SK-N-SH (cell line): ENCODE measurements at regions not wholly inside any gene's neighbourhood (a gene's known extent, or its start where the extent isn't known, plus 50 kb on each side); places are given as distances from the start of the nearest gene placed in this dataset.

Source experiments
- CTCF ChIA-PET: fragments of 300-600, 350-600 bp; formaldehyde crosslinking; extraction: SDS; loops from one replicate; lab custom pipeline; 2021; lab: Yijun Ruan, JAX
- POLR2A ChIA-PET: fragments of 350-600 bp; sonication (Branson Sonifier 250); formaldehyde crosslinking; extraction: SDS; loops from one replicate; lab custom pipeline; 2020; ENCODE audit warnings: antibody characterized with exemption, inconsistent platforms; lab: Yijun Ruan, JAX
- DNase-seq: peaks from one replicate; pipeline ENCODE4 v3.0.0; 2012
- H2AFZ ChIP-seq: fragments of 200-600 bp; sonication (generic); 2 replicates; pipeline ENCODE4 v1.8.1; 2016; ENCODE audit warnings: antibody characterized with exemption, mild to moderate bottlenecking, low read depth
- H3F3A ChIP-seq: fragments of 200-600 bp; sonication (generic); replicated peaks from 2 replicates; pipeline ENCODE3; 2016; ENCODE audit warnings: antibody characterized with exemption, mild to moderate bottlenecking; ENCODE audit not compliant: insufficient read depth
- H3K27ac ChIP-seq, 2 experiments: fragments of 200-500 bp in 1 of 2; fragments of 200-600 bp in 1 of 2; sonication (Bioruptor generic) in 1 of 2; sonication (generic), shearing (Covaris generic) in 1 of 2; 2 replicates each; pipeline versions ENCODE4 v1.5.1 to v1.6.1; 2014 to 2016; ENCODE audit warnings: low read depth in 2 of 2, inconsistent platforms in 1 of 2, low read length in 1 of 2, mild to moderate bottlenecking in 1 of 2, mixed read lengths in 1 of 2
- H3K27me3 ChIP-seq: fragments of 200-600 bp; sonication (generic), shearing (Covaris generic); 2 replicates; pipeline ENCODE4 v1.6.1; 2016; ENCODE audit warnings: mixed run types; ENCODE audit not compliant: insufficient read depth
- H3K36me3 ChIP-seq, 2 experiments: fragments of 200-500 bp in 1 of 2; fragments of 200-600 bp in 1 of 2; sonication (Bioruptor generic) in 1 of 2; sonication (generic) in 1 of 2; replicated peaks in 1 of 2; 2 replicates each; pipeline versions ENCODE3 to v1.5.1; 2014 to 2016; ENCODE audit warnings: low read length in 1 of 2, mild to moderate bottlenecking in 1 of 2; ENCODE audit not compliant: insufficient read depth in 2 of 2, control insufficient read depth in 1 of 2
- H3K4me1 ChIP-seq, 2 experiments: fragments of 200-500 bp in 1 of 2; fragments of 200-600 bp in 1 of 2; sonication (Bioruptor generic) in 1 of 2; sonication (generic), shearing (Covaris generic) in 1 of 2; 2 replicates each; pipeline versions ENCODE4 v1.5.1 to v1.6.1; 2014 to 2016; ENCODE audit warnings: low read depth in 1 of 2, low read length in 1 of 2, mixed run types in 1 of 2; ENCODE audit not compliant: insufficient read depth in 2 of 2, control insufficient read depth in 1 of 2
- H3K4me2 ChIP-seq: fragments of 200-600 bp; sonication (generic), shearing (Covaris generic); 2 replicates; pipeline ENCODE4 v1.6.1; 2017; ENCODE audit warnings: mixed run types
- H3K4me3 ChIP-seq, 2 experiments: fragments of 200-500 bp in 1 of 2; fragments of 200-600 bp in 1 of 2; sonication (Bioruptor generic) in 1 of 2; sonication (generic), shearing (Covaris generic) in 1 of 2; 2 replicates each; pipeline versions ENCODE4 v1.5.1 to v1.8.1; 2014 to 2016; ENCODE audit warnings: low read depth in 2 of 2, inconsistent platforms in 1 of 2, low read length in 1 of 2, mild to moderate bottlenecking in 1 of 2, mixed read lengths in 1 of 2, moderate library complexity in 1 of 2
- H3K79me2 ChIP-seq: fragments of 200-600 bp; sonication (generic); 2 replicates; pipeline ENCODE4 v1.8.1; 2017; ENCODE audit warnings: mild to moderate bottlenecking; ENCODE audit not compliant: insufficient read depth
- H3K9ac ChIP-seq: fragments of 200-600 bp; sonication (generic); 2 replicates; pipeline ENCODE4 v1.6.1; 2017; ENCODE audit warnings: mixed run types
- H3K9me2 ChIP-seq: fragments of 200-600 bp; sonication (generic); 2 replicates; pipeline ENCODE4 v1.6.1; 2017; ENCODE audit warnings: mixed run types
- H3K9me3 ChIP-seq: fragments of 200-600 bp; sonication (generic); 2 replicates; pipeline ENCODE4 v1.6.1; 2017; ENCODE audit warnings: mixed run types, mild to moderate bottlenecking, moderate library complexity
- H4K20me1 ChIP-seq: fragments of 200-600 bp; sonication (generic); 2 replicates; pipeline ENCODE4 v1.6.1; 2017; ENCODE audit warnings: mild to moderate bottlenecking, mixed run types; ENCODE audit not compliant: insufficient read depth
- ELF1 ChIP-seq: IDR thresholded peaks from 2 replicates; pipeline ENCODE4 v1.4.0; 2012
- EP300 ChIP-seq, 2 experiments: IDR thresholded peaks; 2 replicates each; pipeline versions ENCODE4 v1.4.0 to v1.6.1; 2012; ENCODE audit warnings: borderline replicate concordance in 1 of 2, low read depth in 1 of 2, low read length in 1 of 2
- EZH2phosphoT487 ChIP-seq: fragments of 200-600 bp; sonication (generic); IDR thresholded peaks from 2 replicates; pipeline ENCODE4 v1.6.1; 2017; ENCODE audit warnings: low read depth, mixed run types, mild to moderate bottlenecking, antibody characterized with exemption, moderate library complexity, borderline replicate concordance
- FOSL2 ChIP-seq: IDR thresholded peaks from 2 replicates; pipeline ENCODE4 v1.4.0; 2012; ENCODE audit warnings: low read depth, mild to moderate bottlenecking, moderate library complexity, borderline replicate concordance
- FOXJ3 ChIP-seq: sonication (generic); formaldehyde crosslinking; IDR thresholded peaks from 2 replicates; pipeline ENCODE4 v1.5.1; 2020; ENCODE audit warnings: mild to moderate bottlenecking, missing genetic modification reagents
- GABPA ChIP-seq: IDR thresholded peaks from 2 replicates; pipeline ENCODE4 v1.4.0; 2012; ENCODE audit warnings: low read depth, mild to moderate bottlenecking
- IRF3 ChIP-seq: fragments of 150-350 bp; IDR thresholded peaks from 2 replicates; pipeline ENCODE4 v1.6.1; 2016; ENCODE audit warnings: mild to moderate bottlenecking, low read depth, low read length
- MXI1 ChIP-seq: IDR thresholded peaks from 2 replicates; pipeline ENCODE4 v1.6.1; 2012; ENCODE audit warnings: mild to moderate bottlenecking, low read depth, low read length, improper control_type of control experiment
- NFIC ChIP-seq: IDR thresholded peaks from 2 replicates; pipeline ENCODE4 v1.4.0; 2012; ENCODE audit warnings: borderline replicate concordance
- PBX3 ChIP-seq: IDR thresholded peaks from 2 replicates; pipeline ENCODE4; 2012
- RXRA ChIP-seq: IDR thresholded peaks from 2 replicates; pipeline ENCODE4 v1.4.0; 2012; ENCODE audit warnings: low read depth, mild to moderate bottlenecking, borderline replicate concordance
- SIN3A ChIP-seq: IDR thresholded peaks from 2 replicates; pipeline ENCODE4 v1.6.1; 2012; ENCODE audit warnings: low read depth, mild to moderate bottlenecking, low read length, moderate library complexity, borderline replicate concordance
- YY1 ChIP-seq: IDR thresholded peaks from 2 replicates; pipeline ENCODE4 v1.4.0; 2012; ENCODE audit warnings: low read depth, mild to moderate bottlenecking
- WGBS: methylation state at CpG from one replicate; pipeline ENCODE4 v1.1.6; 2017; ENCODE audit warnings: low lambda C conversion rate; 5-methylcytosine and 5-hydroxymethylcytosine counted together

GRCh38 chr3:154538566-154539360 is 108.8 kb upstream of the GPR149 start:
- H3K9me3 ChIP-seq, result no peaks in the 10 kb centered on the region
- TF ChIP-seq FOXJ3 (CRISPR knock-in tag) (no peak), IRF3 (no peak), EP300 (IDR thresholded peaks at IDR 0.05; ENCODE audit: borderline replicate concordance in 1 of 2, low read depth in 1 of 2, low read length in 1 of 2) (no peak), SIN3A (no peak), FOSL2 (no peak)
- ChIA-PET POLR2A (no interaction called here), CTCF (interaction anchor here (0.7 kb wide), 1 partner anchor 276 kb away, joined by 3 read pairs; no protein-coding TSS in a partner anchor)
- no peaks in the 10 kb centered on the region for H3K79me2 ChIP-seq
- H3K27ac ChIP-seq, result no peak overlapping the region
- no peaks in the 10 kb centered on the region for H4K20me1 ChIP-seq
- no peak overlapping the region for H3K4me3 ChIP-seq
- H2AFZ ChIP-seq, result no peak overlapping the region
- H3K9ac ChIP-seq, result no peak overlapping the region
- H3F3A ChIP-seq, result no peaks in the 10 kb centered on the region
- 7% methylated on average over 5 of the region's 5 CpGs for WGBS
- no peak overlapping the region for H3K4me2 ChIP-seq
- H3K36me3 ChIP-seq, result no peaks in the 10 kb centered on the region
- no peaks in the 10 kb centered on the region for H3K4me1 ChIP-seq
- no peaks in the 10 kb centered on the region for H3K9me2 ChIP-seq
- H3K27me3 ChIP-seq, result no peaks in the 10 kb centered on the region
- DNase-seq, result no peak

- H3K4me3 ChIP-seq, result no peak overlapping the region
- H3F3A ChIP-seq, result no peaks in the 10 kb centered on the region
- H3K4me1 ChIP-seq, result no peaks in the 10 kb centered on the region
- no peak overlapping the region for H3K27ac ChIP-seq
- WGBS, result 3% methylated on average over 1 of the region's 1 CpG
- no peaks in the 10 kb centered on the region for H3K36me3 ChIP-seq
- CTCF ChIA-PET, result no interaction called here
- POLR2A ChIA-PET, result interaction anchor here (1.5 kb wide), 1 partner anchor 10 kb away, joined by 3 read pairs; no protein-coding TSS in a partner anchor
- H3K27me3 ChIP-seq, result no peaks in the 10 kb centered on the region
- no peak overlapping the region for H3K9ac ChIP-seq
- H2AFZ ChIP-seq, result no peak overlapping the region
- no peak overlapping the region for H3K4me2 ChIP-seq
- no peaks in the 10 kb centered on the region for H4K20me1 ChIP-seq
- TF ChIP-seq GABPA (no peak), MXI1 (no peak), YY1 (no peak), EP300 (IDR thresholded peaks at IDR 0.05; ENCODE audit: borderline replicate concordance in 1 of 2, low read depth in 1 of 2, low read length in 1 of 2) (no peak), NFIC (no peak), EZH2phosphoT487 (no peak), RXRA (no peak), ELF1 (no peak), FOSL2 (no peak), PBX3 (no peak), SIN3A (no peak)
- no peaks in the 10 kb centered on the region for H3K79me2 ChIP-seq
- DNase-seq, result no peak
- 0 out of 2 replicates have a peak, but pooled peaks cover 2% of the 10 kb centered on the region for H3K9me2 ChIP-seq
- no peaks in the 10 kb centered on the region for H3K9me3 ChIP-seq
These were observed 106.8 kb upstream of the GPR149 start for GRCh38 chr3:154536751-154537150.
